H1 (cell line): ENCODE measurements at regions not wholly inside any gene's neighbourhood (a gene's known extent, or its start where the extent isn't known, plus 50 kb on each side); places are given as distances from the start of the nearest gene placed in this dataset.

Source experiments
- CREB1 ChIP-seq: IDR thresholded peaks from 2 replicates; pipeline ENCODE4 v1.6.1; 2012; ENCODE audit warnings: inconsistent platforms
- SP1 ChIP-seq: IDR thresholded peaks from 2 replicates; pipeline ENCODE4 v1.6.1; 2011; ENCODE audit warnings: low read depth, low read length
- TF ChIP-seq, protein P1 (sequence below): IDR thresholded peaks from 2 replicates; pipeline ENCODE4 v1.6.1; 2012; ENCODE audit warnings: inconsistent platforms

GRCh38 chr7:90005836-90006235, 148.4 kb upstream of the STEAP1 start (continued):
- TF ChIP-seq, protein P1, sequence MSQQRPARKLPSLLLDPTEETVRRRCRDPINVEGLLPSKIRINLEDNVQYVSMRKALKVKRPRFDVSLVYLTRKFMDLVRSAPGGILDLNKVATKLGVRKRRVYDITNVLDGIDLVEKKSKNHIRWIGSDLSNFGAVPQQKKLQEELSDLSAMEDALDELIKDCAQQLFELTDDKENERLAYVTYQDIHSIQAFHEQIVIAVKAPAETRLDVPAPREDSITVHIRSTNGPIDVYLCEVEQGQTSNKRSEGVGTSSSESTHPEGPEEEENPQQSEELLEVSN: no peak
- TF ChIP-seq CREB1 (no peak), SP1 (no peak)
